Endothelial cell of umbilical vein (primary cell): ENCODE measurements at regions not wholly inside any gene's neighbourhood (a gene's known extent, or its start where the extent isn't known, plus 50 kb on each side); places are given as distances from the start of the nearest gene placed in this dataset.

ENCODE experiments used
- CTCF ChIP-seq, 2 donors: IDR thresholded peaks; 1 replicate in 1 of 2; 2 replicates in 1 of 2; pipeline ENCODE4 v1.5.1; 2011; ENCODE audit warnings: low read length in 2 of 2, mild to moderate bottlenecking in 2 of 2, moderate library complexity in 2 of 2, control low read depth in 1 of 2, inconsistent platforms in 1 of 2, low read depth in 1 of 2; ENCODE audit not compliant: insufficient read depth in 1 of 2; ENCODE audit errors: extremely low read depth in 1 of 2
- MAX ChIP-seq: IDR thresholded peaks from 2 replicates; pipeline ENCODE4 v1.6.1; 2011; ENCODE audit not compliant: insufficient read depth, insufficient read length
- POLR2AphosphoS5 ChIP-seq: IDR thresholded peaks from 2 replicates; pipeline ENCODE4 v1.6.1; 2012; ENCODE audit warnings: low read depth, mild to moderate bottlenecking, control low read depth, low read length, moderate library complexity; ENCODE audit not compliant: insufficient read depth

- TF ChIP-seq CTCF (IDR thresholded peaks at IDR 0.05; ENCODE audit: extremely low read depth in 1 of 2, insufficient read depth in 1 of 2, low read depth in 1 of 2, low read length in 2 of 2) (no peak), POLR2AphosphoS5 (no peak), MAX (no peak)
Measured at GRCh38 chr5:114297915-114298314, 64.0 kb upstream of the KCNN2 start.
